NCI-H2081 treated with DMSO at 0.1 percent for 48 hours (cell line): ENCODE measurements at regions not wholly inside any gene's neighbourhood (a gene's known extent, or its start where the extent isn't known, plus 50 kb on each side); places are given as distances from the start of the nearest gene placed in this dataset.

Experiments used
- DNase-seq: peaks from one replicate; lab custom pipeline; 2025; lab: John Stamatoyannopoulos, UW

GRCh38 chr2:146496248-146496647, 1348.6 kb upstream of the ACVR2A start:
- no peak for DNase-seq

GRCh38 chr2:146489386-146489785, 1355.4 kb upstream of the ACVR2A start:
- DNase-seq: no peak

- no peak for DNase-seq
These were observed 1363.2 kb upstream of the ACVR2A start for GRCh38 chr2:146481629-146482028.

- DNase-seq: no peak
These were observed 1367.4 kb upstream of the ACVR2A start for GRCh38 chr2:146477383-146477782.

- DNase-seq: no peak
These were observed 1376.3 kb upstream of the ACVR2A start for GRCh38 chr2:146468578-146468977.

GRCh38 chr2:146467425-146467824, 1377.4 kb upstream of the ACVR2A start:
- no peak for DNase-seq

GRCh38 chr2:146465460-146465859, 1379.4 kb upstream of the ACVR2A start:
- no peak for DNase-seq

GRCh38 chr2:146461068-146461467, 1383.8 kb upstream of the ACVR2A start:
- no peak for DNase-seq

GRCh38 chr2:146458585-146458984, 1386.2 kb upstream of the ACVR2A start:
- DNase-seq: no peak

GRCh38 chr2:146457221-146457620, 1387.6 kb upstream of the ACVR2A start:
- no peak for DNase-seq

- no peak for DNase-seq
These were observed 1389.5 kb upstream of the ACVR2A start for GRCh38 chr2:146455325-146455724.

- no peak for DNase-seq
These were observed 1392.9 kb upstream of the ACVR2A start for GRCh38 chr2:146451972-146452371.

GRCh38 chr2:146450131-146450530, 1394.7 kb upstream of the ACVR2A start:
- DNase-seq: no peak

- no peak for DNase-seq
These were observed 1399.8 kb upstream of the ACVR2A start for GRCh38 chr2:146444987-146445386.

GRCh38 chr2:146444085-146444484, 1400.7 kb upstream of the ACVR2A start:
- DNase-seq: no peak

GRCh38 chr2:146438246-146438645, 1406.6 kb upstream of the ACVR2A start:
- DNase-seq: no peak

- DNase-seq: no peak
These were observed 1407.1 kb upstream of the ACVR2A start for GRCh38 chr2:146437712-146438111.

- DNase-seq: no peak
These were observed 1411.5 kb upstream of the ACVR2A start for GRCh38 chr2:146433116-146433875.

- DNase-seq: no peak
These were observed 1415.5 kb upstream of the ACVR2A start for GRCh38 chr2:146429366-146429765.

GRCh38 chr2:146417942-146418341, 1426.9 kb upstream of the ACVR2A start:
- DNase-seq: no peak

GRCh38 chr2:146415291-146415690, 1429.5 kb upstream of the ACVR2A start:
- DNase-seq: peak; percentile 81

- DNase-seq: peak; percentile 39
These were observed 1430.4 kb upstream of the ACVR2A start for GRCh38 chr2:146414456-146414855.

- no peak for DNase-seq
These were observed 1431.7 kb upstream of the ACVR2A start for GRCh38 chr2:146413086-146413610.

GRCh38 chr2:146412625-146413024, 1432.2 kb upstream of the ACVR2A start:
- no peak for DNase-seq
